Stimulated activated CD4-positive, alpha-beta T cell treated with anti-CD3 and anti-CD28 coated beads, TNF-alpha, amount 100 ng/mL, for 48 hours (primary cell): ENCODE measurements at regions not wholly inside any gene's neighbourhood (a gene's known extent, or its start where the extent isn't known, plus 50 kb on each side); places are given as distances from the start of the nearest gene placed in this dataset.

ENCODE experiments used
- DNase-seq, 3 donors: peaks; one replicate each; pipeline ENCODE4 v3.0.0-alpha.2; 2020; ENCODE audit warnings: low read depth in 3 of 3

DNA sequence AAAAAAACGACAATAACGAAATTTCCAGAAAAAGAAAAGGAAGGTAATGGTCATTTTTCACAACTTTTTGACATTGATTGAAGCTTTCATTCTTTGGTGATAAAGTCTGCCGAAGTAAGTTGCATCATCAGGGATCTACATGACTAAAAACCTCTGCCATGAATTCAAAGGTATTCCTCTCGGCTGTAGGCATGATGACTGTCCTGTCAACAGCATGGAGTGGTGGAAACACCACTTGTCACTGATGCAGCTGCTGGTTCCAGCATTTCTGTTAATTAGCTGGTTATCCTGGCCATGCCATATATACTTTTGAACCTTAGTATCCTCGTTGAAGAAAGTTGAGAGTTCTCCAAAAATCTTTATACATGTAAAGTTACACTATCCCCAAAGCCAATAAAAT is 859.0 kb upstream of the ARPP21 start:
- DNase-seq = no peak

DNA sequence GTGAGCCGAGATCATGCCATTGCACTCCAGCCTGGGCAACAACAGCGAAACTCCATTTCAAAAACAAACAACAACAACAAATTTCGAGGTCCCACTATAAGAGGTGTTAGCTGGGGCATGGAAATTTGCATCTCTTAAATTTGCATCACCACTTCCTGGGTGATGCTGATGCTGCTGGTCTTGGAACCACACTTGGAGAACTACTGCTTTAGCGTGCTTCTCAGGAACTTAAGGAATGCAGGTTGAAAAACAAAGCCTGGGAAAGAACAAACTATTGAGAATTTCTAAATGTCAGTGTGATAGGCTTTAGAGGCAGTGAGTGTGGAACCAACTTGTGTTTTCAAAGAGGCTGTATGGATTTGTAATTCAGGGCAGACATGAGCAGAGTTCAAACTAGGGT is 858.4 kb upstream of the ARPP21 start:
- DNase-seq = no peak

DNA sequence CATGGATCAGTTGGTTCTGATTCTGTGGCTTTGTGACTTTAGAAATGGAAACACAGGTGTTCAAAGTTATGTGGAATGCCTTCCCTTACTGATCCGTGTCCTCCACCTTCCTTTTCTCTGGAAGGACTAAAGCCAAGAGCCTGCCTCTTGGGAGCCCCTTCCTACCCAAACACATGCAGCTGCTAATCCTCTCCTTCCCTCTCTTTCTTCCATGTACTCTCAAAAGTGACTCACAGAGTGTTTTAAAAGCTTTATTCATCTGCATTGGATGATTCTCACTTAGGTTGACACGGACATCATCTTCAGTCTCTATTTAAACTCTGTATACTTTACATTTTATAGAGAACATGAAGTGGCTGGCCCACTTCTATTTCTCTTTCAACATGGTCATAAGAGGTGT is 856.5 kb upstream of the ARPP21 start:
- no peak for DNase-seq

DNA sequence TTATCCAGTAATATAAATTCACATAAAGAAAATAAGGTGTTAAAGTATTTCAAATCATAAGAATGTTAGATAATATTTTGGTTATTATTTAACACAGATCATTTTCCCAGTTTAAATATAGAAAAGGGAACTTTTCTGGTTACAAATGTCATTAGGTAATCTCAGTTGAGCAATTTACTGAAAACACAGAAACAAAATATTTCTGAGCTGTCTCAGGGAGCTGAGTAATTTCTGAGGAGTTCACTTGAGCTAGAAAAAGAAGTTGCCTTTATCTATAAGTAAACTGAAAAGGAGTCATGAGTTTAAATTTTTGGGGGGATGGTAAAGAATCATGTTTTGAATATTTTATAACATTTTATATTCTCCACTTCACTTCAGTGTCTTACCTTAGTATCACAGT is 855.4 kb upstream of the ARPP21 start:
- no peak for DNase-seq

- no peak for DNase-seq
These were observed 846.3 kb upstream of the ARPP21 start for GRCh38 chr3:34793057-34793456.

DNA sequence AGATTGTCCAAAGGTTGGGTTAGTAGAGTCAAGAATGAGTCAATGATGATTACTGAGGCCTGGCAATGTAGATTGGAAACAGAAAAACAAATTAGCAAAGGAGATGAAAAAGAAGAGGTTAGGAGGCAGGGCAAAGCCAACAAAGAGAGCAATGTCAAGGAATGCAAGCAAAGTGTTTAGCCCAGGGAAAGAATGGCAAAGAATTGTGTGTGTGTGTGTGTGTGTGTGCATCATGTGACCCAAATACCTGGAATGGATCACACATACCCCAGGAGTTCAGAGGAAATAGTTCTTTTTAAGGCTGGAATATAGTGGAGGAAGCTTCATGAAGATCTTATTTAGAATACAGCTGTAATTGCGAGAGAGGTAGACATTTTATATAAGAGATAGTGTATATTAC is 831.7 kb upstream of the ARPP21 start:
- DNase-seq = no peak

DNA sequence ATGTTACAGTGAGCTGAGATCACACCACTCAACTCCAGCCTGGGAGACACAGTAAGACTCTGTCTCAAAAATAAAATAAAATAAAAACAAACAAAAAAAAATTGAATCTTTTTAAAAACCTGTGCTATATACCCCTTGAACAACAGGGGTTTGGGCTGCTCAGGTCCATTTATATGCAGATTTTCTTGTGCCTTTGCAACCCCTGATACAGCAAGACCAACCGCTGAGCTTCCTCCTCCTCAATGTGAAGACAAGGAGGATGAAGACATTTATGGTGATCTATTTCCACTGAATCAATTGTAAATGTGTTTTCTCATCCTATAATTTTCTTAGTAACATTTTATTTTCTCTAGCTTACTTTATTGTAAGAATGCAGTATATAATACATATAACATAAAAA is 831.0 kb upstream of the ARPP21 start:
- DNase-seq = no peak

- no peak for DNase-seq
These were observed 810.5 kb upstream of the ARPP21 start for GRCh38 chr3:34828847-34829246.

- no peak for DNase-seq
These were observed 806.3 kb upstream of the ARPP21 start for GRCh38 chr3:34832865-34833508.

DNA sequence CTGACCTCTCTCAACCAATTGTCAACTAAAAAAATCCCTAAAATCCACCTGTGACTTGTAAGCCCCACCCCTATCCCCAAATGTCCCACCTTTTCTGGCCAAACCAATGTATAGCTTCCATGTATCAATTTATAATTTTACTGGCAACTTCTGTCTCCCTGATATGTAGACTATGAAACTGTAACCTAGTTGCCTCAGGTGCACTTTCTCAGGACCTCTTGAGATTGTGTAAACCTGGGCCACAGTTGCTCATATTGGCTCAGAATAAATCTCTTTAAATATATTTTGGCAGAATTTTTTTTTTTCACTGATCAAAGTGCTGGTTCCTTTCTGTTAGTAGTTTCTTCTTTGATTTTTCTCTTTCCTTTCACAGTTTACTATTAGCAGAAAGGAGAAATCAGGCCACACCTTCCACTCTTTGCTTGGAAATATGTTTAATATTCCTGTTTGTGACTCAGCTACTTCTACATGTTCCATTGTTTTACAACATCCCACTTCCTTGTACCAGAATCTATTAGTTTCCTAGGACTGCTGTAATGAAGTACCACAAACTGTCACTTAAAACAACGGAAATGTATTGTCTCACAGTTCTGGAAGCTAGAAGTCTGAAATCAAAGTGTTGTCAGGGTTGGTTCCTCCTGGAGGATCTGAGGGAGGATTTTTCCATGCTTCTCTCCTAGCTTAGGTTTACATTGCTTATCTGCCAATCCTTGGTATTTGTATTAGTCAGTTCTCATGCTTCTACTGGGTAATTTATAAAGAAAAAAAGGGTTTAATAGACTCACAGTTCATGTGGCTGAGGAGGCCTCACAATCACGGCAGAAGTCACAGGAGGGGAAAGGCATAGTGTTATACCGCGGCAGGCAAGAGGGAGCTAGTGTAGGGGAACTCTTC is 801.2 kb upstream of the ARPP21 start:
- no peak for DNase-seq

GRCh38 chr3:34842706-34843480 is 796.4 kb upstream of the ARPP21 start:
- DNase-seq = no peak

GRCh38 chr3:34844323-34844620 is 795.1 kb upstream of the ARPP21 start:
- no peak for DNase-seq

- DNase-seq = no peak
These were observed 788.2 kb upstream of the ARPP21 start for GRCh38 chr3:34851137-34851536.

GRCh38 chr3:34852844-34853439 is 786.4 kb upstream of the ARPP21 start:
- DNase-seq = no peak

DNA sequence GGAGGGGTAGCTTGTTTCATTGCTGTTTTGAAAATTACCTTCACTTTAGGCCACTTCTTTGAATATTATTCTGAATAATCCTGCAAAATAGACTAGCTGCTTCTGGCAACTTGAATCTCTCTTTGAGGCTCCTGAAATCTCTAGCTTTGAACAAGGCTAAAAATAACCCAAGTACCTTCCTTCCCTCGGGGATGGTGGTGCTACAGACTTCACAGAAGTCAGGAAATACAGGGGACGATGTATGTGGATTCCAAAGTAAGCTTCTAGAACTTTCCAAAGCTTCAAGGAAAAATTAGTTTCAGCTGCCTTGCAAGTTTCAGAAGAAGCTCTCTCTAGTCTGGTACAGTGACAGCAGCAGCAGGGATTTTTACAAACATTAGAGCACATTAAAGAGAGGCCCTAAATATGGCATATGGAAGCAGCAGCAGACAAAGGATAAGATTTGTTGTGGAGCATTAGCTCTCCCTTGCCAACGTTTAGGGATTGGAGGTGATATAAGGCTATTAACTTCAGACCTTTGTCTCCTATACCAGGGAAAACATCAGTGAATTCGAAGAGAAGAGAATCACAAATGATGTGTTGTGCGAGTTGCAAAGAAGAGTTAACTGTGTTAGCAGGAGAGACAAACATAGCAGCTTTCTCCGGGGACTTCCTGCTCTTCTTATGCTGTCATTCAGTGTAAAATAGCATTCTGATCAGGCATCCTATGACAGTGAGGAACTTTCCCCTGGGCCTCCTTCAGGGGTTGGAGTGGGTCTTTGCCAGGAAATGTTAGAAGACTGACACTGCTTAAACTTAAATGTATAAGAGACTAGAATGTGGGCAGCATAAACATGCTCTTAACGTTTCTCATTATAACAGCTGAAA is 783.0 kb upstream of the ARPP21 start:
- DNase-seq = no peak

GRCh38 chr3:34858067-34858660 is 781.2 kb upstream of the ARPP21 start:
- no peak for DNase-seq

- DNase-seq = no peak
These were observed 779.6 kb upstream of the ARPP21 start for GRCh38 chr3:34859746-34860145.

- no peak for DNase-seq
These were observed 776.9 kb upstream of the ARPP21 start for GRCh38 chr3:34862456-34862855.

DNA sequence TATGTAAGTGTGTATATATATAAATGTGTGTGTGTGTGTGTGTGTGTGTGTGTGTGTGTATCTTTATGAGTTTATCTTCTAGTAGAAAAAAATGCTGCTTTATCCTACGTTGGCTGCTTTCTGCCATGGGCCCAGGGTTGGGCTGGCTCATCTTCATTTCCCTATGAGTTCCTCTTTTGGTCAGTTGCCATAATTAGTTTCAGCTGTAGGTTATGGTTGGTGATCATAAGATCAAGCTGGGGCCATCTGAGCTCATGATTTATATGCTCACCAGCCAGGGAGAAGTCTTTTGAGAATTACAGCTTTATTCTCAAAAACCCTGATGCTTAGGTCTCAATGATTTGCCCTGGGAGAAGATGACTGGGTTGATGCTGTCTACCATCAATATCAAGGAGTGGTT is 775.8 kb upstream of the ARPP21 start:
- no peak for DNase-seq

DNA sequence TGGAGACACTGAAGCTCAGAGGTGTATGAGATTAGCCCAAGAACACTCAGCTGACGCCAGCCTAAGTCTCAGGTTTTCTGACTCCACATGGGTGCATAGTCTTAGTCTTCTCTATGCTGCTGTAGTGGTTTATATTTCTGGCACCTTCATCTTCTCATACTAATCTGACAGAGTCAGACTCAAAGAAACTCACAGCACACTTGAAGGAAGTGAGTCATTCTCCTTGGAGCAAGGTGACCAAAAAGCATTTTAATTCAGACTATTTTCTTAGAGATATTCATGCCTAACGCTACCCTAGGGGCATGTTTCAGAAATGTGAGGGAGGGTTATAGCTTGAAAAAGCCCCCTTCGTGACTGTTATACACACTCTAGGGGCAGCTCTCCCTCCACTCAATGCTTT is 775.3 kb upstream of the ARPP21 start:
- no peak for DNase-seq

DNA sequence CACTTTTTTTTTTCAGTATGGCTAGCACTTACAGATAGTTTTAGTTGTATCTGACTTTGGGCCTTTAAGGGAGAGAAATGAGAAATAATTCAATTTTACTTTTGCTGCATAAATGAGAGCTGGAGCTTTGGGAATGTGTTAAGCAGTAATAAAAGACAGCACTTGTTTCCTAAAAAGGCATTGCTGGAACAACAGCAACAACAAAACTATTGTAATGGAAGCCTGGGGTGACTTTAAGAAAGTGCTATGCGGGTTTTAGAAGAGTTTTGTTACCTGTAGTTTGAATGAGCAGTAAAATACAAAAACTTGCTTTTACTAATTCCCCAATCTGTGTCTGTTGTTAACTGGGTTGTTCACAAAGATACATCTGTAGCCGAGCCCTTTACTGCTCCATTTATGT is 774.0 kb upstream of the ARPP21 start:
- DNase-seq = no peak
